ENCODE measurements at regions not wholly inside any gene's neighbourhood (a gene's known extent, or its start where the extent isn't known, plus 50 kb on each side); places are given as distances from the start of the nearest gene placed in this dataset.

DNA sequence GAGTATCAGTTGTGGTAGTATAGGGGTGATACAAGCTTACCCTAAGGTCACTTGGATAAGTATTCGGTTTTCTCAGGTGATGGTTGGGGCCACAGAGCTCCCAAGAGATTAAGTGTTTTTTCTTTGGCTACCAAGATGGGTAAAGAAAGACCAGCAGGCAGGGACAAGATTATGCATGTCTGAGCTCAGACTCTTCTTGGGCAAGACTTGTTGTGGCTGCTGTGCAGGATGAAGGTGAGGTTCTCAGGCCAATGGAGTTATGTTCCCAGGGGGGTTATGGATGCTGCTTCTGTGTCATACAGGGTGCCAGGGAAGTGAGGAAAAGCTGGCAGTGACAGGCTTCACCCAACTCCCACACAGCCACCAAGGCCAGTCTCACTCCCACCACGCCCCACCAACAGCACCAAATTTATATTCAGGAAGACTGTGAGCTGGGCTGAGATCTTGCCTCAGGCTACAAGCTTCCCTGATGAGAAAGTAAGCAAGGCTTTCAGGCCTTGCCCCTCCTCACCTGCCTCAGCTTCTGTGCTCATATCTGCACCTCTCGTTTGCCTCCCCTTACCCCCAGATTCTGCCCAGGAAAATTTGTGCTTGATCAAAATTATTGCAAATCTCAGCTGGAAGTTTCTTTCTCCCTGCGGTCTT lies 511.8 kb upstream of the SLITRK1 start:
- no peak for DNase-seq

DNA sequence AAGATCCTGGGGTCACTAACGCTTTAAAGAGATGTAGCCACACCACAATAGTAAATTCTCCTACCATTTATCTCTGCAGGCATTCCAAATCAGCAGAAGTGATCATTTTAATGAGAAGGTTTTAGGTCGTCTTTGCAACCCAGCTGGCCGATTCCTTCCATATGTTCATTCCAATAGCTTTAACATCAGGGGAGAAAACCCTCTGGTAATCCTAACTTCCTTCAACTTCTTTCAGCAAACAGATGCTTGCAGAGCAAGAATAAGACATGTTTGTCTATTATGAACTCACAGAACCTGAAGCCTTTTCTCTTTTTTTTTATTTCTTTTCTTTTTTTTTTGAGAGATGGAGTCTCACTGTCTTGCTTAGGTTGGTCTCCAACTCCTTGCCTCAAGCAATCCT lies 498.6 kb upstream of the SLITRK1 start:
- DNase-seq, result no peak

DNA sequence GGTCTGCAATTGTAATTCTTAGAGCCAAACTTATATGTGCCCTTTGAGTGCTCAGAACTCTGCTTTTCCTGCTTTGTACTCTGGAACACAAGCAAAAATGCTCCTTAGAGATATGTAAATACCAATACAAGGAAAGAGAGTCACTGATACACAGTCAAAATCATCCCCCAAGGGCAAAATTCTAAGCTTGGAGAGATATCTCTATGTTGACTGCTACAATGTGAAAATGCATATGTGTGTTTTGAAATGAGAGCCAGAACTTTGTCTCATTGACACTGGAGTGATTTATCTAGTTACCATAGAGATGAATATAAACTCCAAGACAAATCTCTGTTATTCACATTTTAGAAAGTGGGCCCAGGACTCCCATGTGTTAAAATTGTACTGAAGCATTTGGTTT lies 494.8 kb upstream of the SLITRK1 start:
- no peak for DNase-seq

- no peak for DNase-seq
Measured at GRCh38 chr13:84366506-84366905, 484.2 kb upstream of the SLITRK1 start.

GRCh38 chr13:84362777-84363176 lies 480.5 kb upstream of the SLITRK1 start:
- DNase-seq, result no peak

DNA sequence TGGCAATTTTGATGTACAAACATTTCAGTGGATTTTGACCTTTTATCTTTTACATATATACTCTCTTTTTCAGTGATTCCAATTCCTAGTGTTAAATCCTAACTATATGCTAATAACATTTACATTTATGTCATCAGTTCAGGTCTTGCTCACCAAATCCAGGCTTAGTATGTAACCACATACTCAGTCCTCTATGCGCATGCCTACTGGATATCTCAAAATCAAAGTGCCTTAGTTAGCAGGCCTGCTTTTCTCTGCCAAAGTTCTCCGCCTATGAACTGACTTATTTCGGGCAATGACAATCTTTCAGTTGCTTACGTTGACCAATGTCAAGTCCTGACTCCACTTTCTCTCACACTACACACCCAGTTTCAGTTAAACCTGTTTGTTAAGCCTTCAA lies 478.5 kb upstream of the SLITRK1 start:
- no peak for DNase-seq

DNA sequence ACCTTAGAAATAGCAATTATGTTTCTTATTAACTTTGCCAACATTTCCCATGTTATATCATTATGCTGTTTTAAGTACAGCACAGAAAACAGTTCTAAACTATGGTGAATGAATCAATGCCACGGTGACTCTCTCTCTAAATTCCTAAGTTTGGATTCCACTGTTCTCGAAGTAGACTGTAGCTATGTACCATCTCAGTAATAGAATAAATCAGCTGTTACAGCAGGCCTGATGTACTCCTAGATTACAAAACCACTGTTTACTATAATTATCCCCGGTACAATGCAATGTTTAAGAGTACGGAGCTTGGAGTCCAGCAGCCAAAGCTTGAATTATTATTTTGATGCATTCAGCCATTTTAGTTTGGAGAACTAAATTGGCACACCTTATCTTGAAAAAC lies 476.3 kb upstream of the SLITRK1 start:
- no peak for DNase-seq

- DNase-seq, result no peak
Measured at GRCh38 chr13:84352946-84353345, 470.7 kb upstream of the SLITRK1 start.

DNA sequence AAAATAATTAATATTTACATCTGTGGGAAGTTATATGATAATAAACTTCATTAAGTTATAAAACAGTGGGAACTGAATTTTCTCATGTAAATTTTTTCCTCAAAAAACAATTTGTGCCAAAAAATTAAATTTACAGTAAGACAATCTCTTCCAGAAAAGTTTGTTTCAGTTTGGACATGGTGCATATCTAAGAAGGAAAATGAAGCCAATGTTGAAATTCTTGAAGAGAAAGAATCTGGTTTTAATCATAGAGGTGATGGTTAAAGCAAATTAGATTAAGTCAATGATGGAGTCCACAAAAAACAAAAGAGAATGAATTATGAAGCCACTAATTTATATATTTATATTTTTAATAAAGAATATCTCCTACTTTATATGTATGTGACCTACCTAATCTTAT lies 457.2 kb upstream of the SLITRK1 start:
- no peak for DNase-seq

- DNase-seq, result no peak
Measured at GRCh38 chr13:84332346-84332745, 450.1 kb upstream of the SLITRK1 start.

- no peak for DNase-seq
Measured at GRCh38 chr13:84315527-84315926, 433.3 kb upstream of the SLITRK1 start.

DNA sequence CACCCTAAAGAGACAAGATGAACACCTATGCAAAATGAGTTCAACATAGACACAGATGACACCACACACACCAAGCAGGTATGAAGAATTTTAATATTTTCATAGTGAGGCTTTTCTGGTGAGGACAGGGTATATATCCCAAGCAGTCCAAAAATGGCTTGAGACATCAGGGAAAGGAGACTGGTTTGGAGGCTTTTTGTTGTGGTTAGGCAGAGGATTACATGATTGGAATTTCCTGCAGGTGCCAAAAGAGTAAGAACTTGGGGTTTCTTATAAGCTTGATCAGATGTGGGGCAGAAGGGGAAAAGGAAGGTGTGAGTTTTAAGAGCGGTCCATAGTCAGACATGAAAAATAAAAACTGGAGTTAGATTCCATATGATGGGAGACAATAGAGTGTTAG lies 420.8 kb upstream of the SLITRK1 start:
- DNase-seq, result no peak

GRCh38 chr13:84297251-84297650 lies 415.0 kb upstream of the SLITRK1 start:
- DNase-seq, result no peak

GRCh38 chr13:84296401-84296800 lies 414.1 kb upstream of the SLITRK1 start:
- DNase-seq, result no peak

- no peak for DNase-seq
Measured at GRCh38 chr13:84294576-84294975, 412.3 kb upstream of the SLITRK1 start.

DNA sequence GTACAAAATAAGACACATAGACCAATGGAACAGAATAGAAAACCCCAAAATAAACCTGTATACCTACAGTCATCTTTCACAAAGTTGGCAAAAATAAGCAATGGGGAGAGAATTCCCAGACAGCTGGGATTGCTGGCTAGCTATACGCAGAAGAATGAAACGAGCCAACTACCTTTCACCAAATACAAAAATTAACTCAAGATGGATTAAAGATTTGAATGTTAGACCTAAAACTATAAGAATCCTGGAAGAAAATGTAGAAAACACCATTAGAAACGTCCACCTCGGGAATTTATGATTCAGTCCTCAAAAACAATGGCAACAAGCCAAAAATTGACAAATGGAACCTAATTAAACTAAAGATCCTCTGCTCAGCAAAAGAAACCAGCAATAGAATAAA lies 408.1 kb upstream of the SLITRK1 start:
- no peak for DNase-seq

DNA sequence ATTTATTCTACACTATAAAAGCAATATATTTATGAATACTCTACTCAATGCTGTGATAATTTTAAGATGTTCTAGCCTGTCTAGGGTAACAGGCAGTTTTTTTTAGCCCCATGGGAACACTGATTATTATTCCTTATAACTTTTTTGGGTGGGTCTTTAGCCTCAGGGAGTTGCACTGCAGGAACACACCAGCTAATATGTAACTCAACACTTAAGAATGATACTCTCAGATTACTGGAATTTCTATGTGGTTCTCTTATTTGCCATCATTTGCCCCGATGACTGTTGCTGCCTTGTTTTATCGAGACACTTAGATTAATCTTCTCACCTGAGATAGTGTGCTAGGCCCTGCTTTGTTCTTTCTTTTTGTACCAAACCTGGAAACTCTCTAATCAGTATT lies 396.9 kb upstream of the SLITRK1 start:
- no peak for DNase-seq

GRCh38 chr13:84272877-84273562 lies 390.7 kb upstream of the SLITRK1 start:
- no peak for DNase-seq

DNA sequence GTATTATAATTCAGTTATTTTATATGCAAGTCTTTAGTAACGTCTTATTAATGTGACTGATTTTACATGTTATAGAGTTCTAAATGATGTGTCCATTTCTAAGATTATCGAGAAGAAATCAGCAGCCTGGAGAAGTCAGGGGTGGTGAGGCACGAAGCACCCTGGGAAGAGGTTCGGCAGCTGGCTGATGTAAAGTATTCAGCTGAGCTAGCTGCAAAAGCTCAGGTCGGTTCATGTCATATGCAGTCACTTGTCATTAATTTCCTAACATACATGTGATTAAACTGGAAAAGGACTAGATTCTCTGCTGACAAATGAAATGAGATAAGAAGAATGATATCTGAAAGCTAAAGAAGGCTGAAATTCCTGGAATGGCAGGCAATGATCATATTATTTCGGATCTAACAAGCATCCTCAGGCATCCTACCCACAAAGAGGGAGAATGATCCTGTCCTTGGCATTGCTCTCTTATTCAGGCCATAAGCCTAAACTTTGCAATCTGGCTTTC lies 383.0 kb upstream of the SLITRK1 start:
- DNase-seq, result no peak

DNA sequence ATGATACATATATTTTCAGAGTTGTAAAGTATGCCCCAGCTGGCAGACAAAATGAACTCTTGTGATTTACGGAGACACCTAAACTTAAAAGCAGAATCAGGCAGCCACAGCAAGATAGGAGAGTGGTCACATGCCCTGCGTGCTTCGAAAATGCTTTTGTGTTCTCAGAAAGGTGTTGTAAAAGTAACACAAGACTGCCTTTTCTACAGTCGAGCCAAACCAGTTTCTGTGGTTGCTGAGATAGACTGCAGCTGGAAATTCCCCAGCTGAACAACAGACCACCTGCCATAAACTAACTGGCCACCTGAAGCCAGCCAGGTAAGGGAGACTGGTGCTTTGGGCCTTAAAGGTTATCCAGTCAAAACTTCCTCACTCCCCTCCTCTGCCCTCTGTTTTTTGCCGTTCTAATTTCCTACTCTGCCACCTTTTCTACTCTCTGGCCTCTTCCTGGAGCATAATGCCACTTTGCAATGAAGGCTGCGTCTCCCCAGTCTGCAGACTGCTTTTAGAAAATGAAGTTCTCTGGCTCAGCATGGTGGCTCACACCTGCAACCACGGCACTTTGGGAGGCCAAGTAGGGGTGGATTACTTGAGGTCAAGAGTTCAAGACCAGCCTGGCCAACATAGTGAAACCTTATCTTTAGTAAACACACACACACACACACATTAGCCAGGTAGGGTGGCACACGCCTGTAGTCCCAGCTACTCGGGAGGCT lies 381.2 kb upstream of the SLITRK1 start:
- DNase-seq, result no peak

DNA sequence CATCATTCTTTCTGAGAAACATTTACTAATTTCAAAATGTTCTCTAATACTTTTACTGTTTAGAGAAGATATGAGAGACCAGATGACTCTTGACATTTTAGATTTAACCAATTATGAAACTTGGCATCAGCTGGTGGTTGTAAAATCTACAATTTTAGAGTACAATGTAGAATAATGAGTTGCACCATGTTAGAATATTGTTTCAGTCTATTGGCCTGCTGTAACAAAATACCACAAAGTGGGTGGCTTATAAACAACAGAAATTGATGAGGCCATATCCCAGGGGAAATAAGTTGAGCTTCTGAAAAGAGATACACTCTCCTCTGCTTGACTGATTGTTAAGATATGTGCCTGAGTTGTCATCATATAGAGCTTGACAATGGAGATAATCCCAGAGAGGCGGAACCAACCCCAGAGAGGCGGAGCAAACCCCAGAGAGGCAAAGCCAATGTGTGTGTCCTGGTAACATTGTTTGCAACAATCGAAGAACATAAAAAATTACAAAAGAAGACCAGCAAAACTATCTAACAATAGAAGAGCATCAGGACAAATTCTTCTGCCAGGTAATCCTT lies 373.0 kb upstream of the SLITRK1 start:
- no peak for DNase-seq

DNA sequence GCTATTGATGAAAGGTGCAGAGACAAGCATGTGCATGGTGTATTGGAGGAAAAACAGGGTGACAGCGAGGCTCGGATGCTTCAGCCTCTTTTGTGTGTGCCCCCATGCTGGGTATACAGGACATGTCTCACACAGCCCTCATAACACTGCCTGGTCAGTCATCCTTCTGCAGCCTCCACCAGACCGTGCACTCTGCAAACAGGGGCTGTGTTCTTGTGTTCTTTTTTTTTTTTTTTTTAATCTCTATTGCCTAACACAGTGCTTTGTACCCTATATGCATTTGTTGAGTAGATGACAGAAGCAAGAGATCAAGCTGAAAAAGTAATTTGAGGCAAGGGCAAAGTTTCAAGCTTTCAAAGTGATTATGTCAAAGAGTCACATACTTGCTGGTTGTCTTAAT lies 367.2 kb upstream of the SLITRK1 start:
- no peak for DNase-seq

DNA sequence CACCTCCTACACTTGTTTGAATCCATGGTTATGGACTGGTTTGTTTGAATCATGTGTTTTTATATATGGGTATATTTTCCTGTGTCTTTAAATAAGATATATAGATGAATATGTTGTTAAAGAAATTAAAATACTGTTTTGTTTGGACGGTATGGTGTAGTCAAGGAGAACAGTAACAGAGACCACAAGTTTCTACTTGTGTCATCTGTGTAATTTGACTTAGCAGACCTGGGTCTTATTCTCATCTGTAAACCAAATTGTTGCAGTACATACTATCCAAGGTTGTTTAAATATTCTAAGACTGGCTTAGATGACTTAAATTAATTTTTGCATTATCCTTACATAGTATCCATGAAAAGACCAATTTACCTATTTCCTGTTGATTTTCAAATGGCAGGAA lies 361.1 kb upstream of the SLITRK1 start:
- DNase-seq, result no peak

DNA sequence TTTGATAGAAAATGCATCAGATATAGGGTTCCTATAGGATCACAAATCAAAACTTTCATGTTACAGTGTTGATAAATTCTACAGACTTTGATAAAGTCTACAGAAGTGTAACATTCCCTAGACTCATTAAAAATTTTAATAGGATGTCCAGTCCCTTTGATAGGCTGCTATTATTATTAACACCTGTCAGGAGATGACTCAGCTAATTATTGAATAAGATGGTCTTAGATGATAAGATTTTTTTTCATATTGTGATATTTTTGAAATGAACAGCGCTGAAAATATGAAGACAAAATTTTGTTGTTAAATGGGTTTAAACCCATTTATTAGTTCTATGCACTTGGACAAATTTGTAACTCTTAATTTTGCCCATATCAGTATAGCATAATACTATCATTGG lies 356.8 kb upstream of the SLITRK1 start:
- no peak for DNase-seq

All from CD4-positive, alpha-beta T cell treated with Interferon alpha-2 for 1 hour (primary cell).